C4-2B (cell line): ENCODE measurements at regions not wholly inside any gene's neighbourhood (a gene's known extent, or its start where the extent isn't known, plus 50 kb on each side); places are given as distances from the start of the nearest gene placed in this dataset.

Source experiments
- ZFX ChIP-seq: fragments of 450-650 bp; IDR thresholded peaks from 2 replicates; pipeline ENCODE4 v1.6.1; 2017
- TF ChIP-seq, protein P1 (sequence below): fragments of 450-650 bp; conservative IDR thresholded peaks from 2 replicates; pipeline ENCODE4 v1.5.1; 2017; ENCODE audit warnings: mild to moderate bottlenecking

DNA sequence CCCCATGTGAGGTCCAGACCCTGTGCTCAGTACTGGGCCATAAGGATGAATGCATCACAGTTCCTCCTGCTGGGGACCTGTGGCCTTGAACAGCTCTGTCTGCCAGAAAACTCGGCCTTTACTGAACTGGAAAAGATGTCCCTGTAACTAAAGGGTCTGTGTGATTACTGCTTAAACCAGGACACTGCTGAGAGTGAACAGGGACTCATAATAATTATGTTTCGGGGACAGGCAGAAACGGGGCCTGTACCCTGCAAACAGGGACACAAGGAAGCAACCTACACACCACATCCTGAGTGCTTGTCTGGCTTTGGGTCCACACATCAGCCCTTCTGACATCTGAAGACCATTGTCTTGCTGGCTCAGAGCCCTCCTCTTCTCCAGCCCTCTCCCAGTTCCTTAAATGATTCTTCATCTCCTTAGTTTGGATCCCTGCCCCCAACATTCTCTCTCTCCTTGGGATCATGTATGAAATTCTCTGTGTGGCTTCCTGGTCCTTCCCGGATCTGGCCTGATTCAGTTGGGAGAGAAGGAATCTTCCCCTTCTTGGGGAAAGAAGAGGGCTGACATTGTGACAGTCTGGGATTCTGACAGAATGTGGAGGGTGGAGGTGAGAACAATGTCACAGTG is 248.0 kb downstream of the MYCN start:
- TF ChIP-seq, protein P1, sequence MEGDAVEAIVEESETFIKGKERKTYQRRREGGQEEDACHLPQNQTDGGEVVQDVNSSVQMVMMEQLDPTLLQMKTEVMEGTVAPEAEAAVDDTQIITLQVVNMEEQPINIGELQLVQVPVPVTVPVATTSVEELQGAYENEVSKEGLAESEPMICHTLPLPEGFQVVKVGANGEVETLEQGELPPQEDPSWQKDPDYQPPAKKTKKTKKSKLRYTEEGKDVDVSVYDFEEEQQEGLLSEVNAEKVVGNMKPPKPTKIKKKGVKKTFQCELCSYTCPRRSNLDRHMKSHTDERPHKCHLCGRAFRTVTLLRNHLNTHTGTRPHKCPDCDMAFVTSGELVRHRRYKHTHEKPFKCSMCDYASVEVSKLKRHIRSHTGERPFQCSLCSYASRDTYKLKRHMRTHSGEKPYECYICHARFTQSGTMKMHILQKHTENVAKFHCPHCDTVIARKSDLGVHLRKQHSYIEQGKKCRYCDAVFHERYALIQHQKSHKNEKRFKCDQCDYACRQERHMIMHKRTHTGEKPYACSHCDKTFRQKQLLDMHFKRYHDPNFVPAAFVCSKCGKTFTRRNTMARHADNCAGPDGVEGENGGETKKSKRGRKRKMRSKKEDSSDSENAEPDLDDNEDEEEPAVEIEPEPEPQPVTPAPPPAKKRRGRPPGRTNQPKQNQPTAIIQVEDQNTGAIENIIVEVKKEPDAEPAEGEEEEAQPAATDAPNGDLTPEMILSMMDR, result no peak
- no peak for TF ChIP-seq ZFX
